CD4-positive, CD25-positive, alpha-beta regulatory T cell (primary cell): ENCODE measurements at regions not wholly inside any gene's neighbourhood (a gene's known extent, or its start where the extent isn't known, plus 50 kb on each side); places are given as distances from the start of the nearest gene placed in this dataset.

Source experiments
- ATAC-seq, 2 donors: fragments of 150-1000 bp; cut with Tn5 transposase; one replicate each; pipeline ENCODE4 v1.10.0; 2021; ENCODE audit warnings: low read depth in 2 of 2, moderate number of reproducible peaks in 2 of 2, moderate library complexity in 1 of 2
- DNase-seq, 3 donors: peaks; one replicate each; pipeline versions ENCODE4 v3.0.0 to v3.0.0-alpha.2; 2012 to 2022; ENCODE audit warnings: mixed read lengths in 1 of 3
- H3K27ac ChIP-seq: one replicate; pipeline ENCODE4 v1.7.0; 2013; ENCODE audit warnings: mild to moderate bottlenecking, low read length; ENCODE audit not compliant: insufficient read depth, poor library complexity, severe bottlenecking
- H3K27me3 ChIP-seq: one replicate; pipeline ENCODE4 v1.7.0; 2013; ENCODE audit warnings: low read length; ENCODE audit not compliant: control insufficient read depth, insufficient read depth
- H3K36me3 ChIP-seq: one replicate; pipeline ENCODE4 v1.7.0; 2013; ENCODE audit warnings: mild to moderate bottlenecking, low read length, moderate library complexity; ENCODE audit not compliant: control insufficient read depth, insufficient read depth
- H3K4me1 ChIP-seq: 2 replicates; pipeline ENCODE4 v1.7.0; 2013; ENCODE audit warnings: mild to moderate bottlenecking, low read length; ENCODE audit not compliant: insufficient read depth, control insufficient read depth, poor library complexity, severe bottlenecking
- H3K4me3 ChIP-seq: one replicate; pipeline ENCODE4 v1.7.0; 2013; ENCODE audit warnings: low read depth, mild to moderate bottlenecking, low read length, moderate library complexity
- H3K9me3 ChIP-seq, 2 experiments: 1 replicate in 1 of 2; 2 replicates in 1 of 2; pipeline ENCODE4 v1.7.0; 2013; ENCODE audit warnings: low read length in 2 of 2, mild to moderate bottlenecking in 1 of 2, moderate library complexity in 1 of 2; ENCODE audit not compliant: control insufficient read depth in 2 of 2
- H3K27ac Mint-ChIP-seq, 3 donors: one replicate each; pipeline ENCODE4 v1.8.0; 2020 to 2022; ENCODE audit warnings: mild to moderate bottlenecking in 3 of 3, mixed read lengths in 3 of 3, moderate library complexity in 2 of 3
- H3K27me3 Mint-ChIP-seq: one replicate; pipeline ENCODE4 v1.8.0; 2022; ENCODE audit warnings: mild to moderate bottlenecking, mixed read lengths
- H3K36me3 Mint-ChIP-seq: one replicate; pipeline ENCODE4 v1.8.0; 2020; ENCODE audit warnings: mixed read lengths
- H3K4me1 Mint-ChIP-seq, 4 donors: one replicate each; pipeline ENCODE4 v1.8.0; 2020 to 2022; ENCODE audit warnings: mixed read lengths in 4 of 4, mild to moderate bottlenecking in 1 of 4
- H3K4me3 Mint-ChIP-seq, 4 donors: one replicate each; pipeline ENCODE4 v1.8.0; 2020 to 2022; ENCODE audit warnings: mild to moderate bottlenecking in 4 of 4, mixed read lengths in 4 of 4, moderate library complexity in 3 of 4
- H3K9me3 Mint-ChIP-seq, 7 donors: one replicate each; pipeline ENCODE4 v1.8.0; 2020 to 2022; ENCODE audit warnings: mixed read lengths in 7 of 7, mild to moderate bottlenecking in 3 of 7, moderate library complexity in 2 of 7

GRCh38 chr14:36465178-36465577 is 54.9 kb downstream of the NKX2-1 start:
- Histone ChIP-seq H3K27me3 (no peaks in the 10 kb centered on the region), H3K27ac (no peak overlapping the region), H3K36me3 (no peaks in the 10 kb centered on the region), H3K9me3 (no peaks in the 10 kb centered on the region), H3K4me1 (no peaks in the 10 kb centered on the region), H3K4me3 (no peak overlapping the region)
- Mint-ChIP-seq H3K27me3 (peaks cover 23% of the 10 kb centered on the region), H3K27ac (no peak overlapping the region), H3K4me3 (no peak overlapping the region), H3K4me1 (no peaks in the 10 kb centered on the region), H3K9me3 (peaks cover 0 to 1% (median 0%) of the 10 kb centered on the region in 7 donors), H3K36me3 (no peaks in the 10 kb centered on the region)
- ATAC-seq (no peak), DNase-seq (no peak)

GRCh38 chr14:36462890-36463289 is 57.1 kb downstream of the NKX2-1 start:
- no peak overlapping the region for H3K4me3 Mint-ChIP-seq
- Histone ChIP-seq H3K27me3 (no peaks in the 10 kb centered on the region), H3K9me3 (no peaks in the 10 kb centered on the region), H3K36me3 (no peaks in the 10 kb centered on the region), H3K27ac (no peak overlapping the region), H3K4me3 (no peak overlapping the region), H3K4me1 (no peaks in the 10 kb centered on the region)
- no peaks in the 10 kb centered on the region for H3K36me3 Mint-ChIP-seq
- no peak for ATAC-seq
- no peak overlapping the region for H3K27ac Mint-ChIP-seq
- H3K4me1 Mint-ChIP-seq: no peaks in the 10 kb centered on the region
- DNase-seq: no peak
- peaks cover 0 to 2% (median 0%) of the 10 kb centered on the region in 7 donors for H3K9me3 Mint-ChIP-seq
- H3K27me3 Mint-ChIP-seq: peaks cover 20% of the 10 kb centered on the region

- Histone ChIP-seq H3K27me3 (no peaks in the 10 kb centered on the region), H3K4me1 (no peaks in the 10 kb centered on the region), H3K36me3 (no peaks in the 10 kb centered on the region), H3K9me3 (no peaks in the 10 kb centered on the region), H3K27ac (no peak overlapping the region), H3K4me3 (no peak overlapping the region)
- ATAC-seq (no peak), DNase-seq (no peak)
- H3K9me3 Mint-ChIP-seq: peaks cover 0 to 6% (median 0%) of the 10 kb centered on the region in 7 donors
- no peaks in the 10 kb centered on the region for H3K36me3 Mint-ChIP-seq
- no peaks in the 10 kb centered on the region for H3K4me1 Mint-ChIP-seq
- no peak overlapping the region for H3K27ac Mint-ChIP-seq
- no peak overlapping the region for H3K4me3 Mint-ChIP-seq
- no peaks in the 10 kb centered on the region for H3K27me3 Mint-ChIP-seq
Observed at GRCh38 chr14:36455241-36455627, 64.8 kb downstream of the NKX2-1 start.

GRCh38 chr14:36454599-36455240 is 65.3 kb downstream of the NKX2-1 start:
- Histone ChIP-seq H3K36me3 (no peaks in the 10 kb centered on the region), H3K4me1 (no peaks in the 10 kb centered on the region), H3K9me3 (no peaks in the 10 kb centered on the region), H3K27me3 (no peaks in the 10 kb centered on the region), H3K27ac (no peak overlapping the region), H3K4me3 (no peak overlapping the region)
- no peaks in the 10 kb centered on the region for H3K36me3 Mint-ChIP-seq
- no peaks in the 10 kb centered on the region for H3K4me1 Mint-ChIP-seq
- H3K27ac Mint-ChIP-seq: no peak overlapping the region
- H3K9me3 Mint-ChIP-seq: peaks cover 0 to 6% (median 0%) of the 10 kb centered on the region in 7 donors
- H3K4me3 Mint-ChIP-seq: no peak overlapping the region
- DNase-seq: no peak
- no peaks in the 10 kb centered on the region for H3K27me3 Mint-ChIP-seq
- no peak for ATAC-seq

- ATAC-seq (no peak), DNase-seq (no peak)
- Mint-ChIP-seq H3K9me3 (peaks cover 0 to 6% (median 0%) of the 10 kb centered on the region in 7 donors), H3K27ac (no peak overlapping the region), H3K36me3 (no peaks in the 10 kb centered on the region), H3K27me3 (no peaks in the 10 kb centered on the region), H3K4me3 (no peak overlapping the region), H3K4me1 (no peaks in the 10 kb centered on the region)
- H3K36me3 ChIP-seq: no peaks in the 10 kb centered on the region
- H3K4me3 ChIP-seq: no peak overlapping the region
- no peaks in the 10 kb centered on the region for H3K27me3 ChIP-seq
- no peaks in the 10 kb centered on the region for H3K9me3 ChIP-seq
- H3K27ac ChIP-seq: no peak overlapping the region
- no peaks in the 10 kb centered on the region for H3K4me1 ChIP-seq
Observed at GRCh38 chr14:36452860-36453259, 67.2 kb downstream of the NKX2-1 start.

- H3K4me1 Mint-ChIP-seq: no peaks in the 10 kb centered on the region
- ATAC-seq (no peak), DNase-seq (no peak)
- H3K4me3 Mint-ChIP-seq: no peak overlapping the region
- Histone ChIP-seq H3K27ac (no peak overlapping the region), H3K27me3 (no peaks in the 10 kb centered on the region), H3K9me3 (no peaks in the 10 kb centered on the region), H3K4me1 (no peaks in the 10 kb centered on the region), H3K36me3 (no peaks in the 10 kb centered on the region), H3K4me3 (no peak overlapping the region)
- no peaks in the 10 kb centered on the region for H3K36me3 Mint-ChIP-seq
- H3K27me3 Mint-ChIP-seq: no peaks in the 10 kb centered on the region
- no peak overlapping the region for H3K27ac Mint-ChIP-seq
- H3K9me3 Mint-ChIP-seq: peaks cover 0 to 6% (median 0%) of the 10 kb centered on the region in 7 donors
Observed at GRCh38 chr14:36451310-36452065, 68.5 kb downstream of the NKX2-1 start.

- Histone ChIP-seq H3K36me3 (no peaks in the 10 kb centered on the region), H3K9me3 (no peaks in the 10 kb centered on the region), H3K27me3 (no peaks in the 10 kb centered on the region), H3K27ac (no peak overlapping the region), H3K4me1 (no peaks in the 10 kb centered on the region), H3K4me3 (no peak overlapping the region)
- Mint-ChIP-seq H3K9me3 (peaks cover 0 to 6% (median 0%) of the 10 kb centered on the region in 7 donors), H3K27ac (no peak overlapping the region), H3K36me3 (no peaks in the 10 kb centered on the region), H3K4me3 (no peak overlapping the region), H3K27me3 (no peaks in the 10 kb centered on the region), H3K4me1 (no peaks in the 10 kb centered on the region)
- ATAC-seq (no peak), DNase-seq (no peak)
Observed at GRCh38 chr14:36450550-36450949, 69.5 kb downstream of the NKX2-1 start.

GRCh38 chr14:36449903-36450302 is 70.1 kb downstream of the NKX2-1 start:
- Mint-ChIP-seq H3K27ac (no peak overlapping the region), H3K36me3 (no peaks in the 10 kb centered on the region), H3K4me3 (no peak overlapping the region), H3K4me1 (no peaks in the 10 kb centered on the region), H3K27me3 (no peaks in the 10 kb centered on the region), H3K9me3 (peaks cover 0 to 6% (median 0%) of the 10 kb centered on the region in 7 donors)
- H3K27ac ChIP-seq: no peak overlapping the region
- ATAC-seq: no peak
- H3K4me1 ChIP-seq: no peaks in the 10 kb centered on the region
- H3K9me3 ChIP-seq: no peaks in the 10 kb centered on the region
- no peak overlapping the region for H3K4me3 ChIP-seq
- H3K27me3 ChIP-seq: no peaks in the 10 kb centered on the region
- DNase-seq: no peak
- no peaks in the 10 kb centered on the region for H3K36me3 ChIP-seq
